GM21381 (cell line): ENCODE measurements at regions not wholly inside any gene's neighbourhood (a gene's known extent, or its start where the extent isn't known, plus 50 kb on each side); places are given as distances from the start of the nearest gene placed in this dataset.
"Not testable (repeated sequence)": the region's sequence is repeated elsewhere in the genome, so short reads cannot be mapped to it uniquely, and the experiment has no call there.

Experiments used
- ATAC-seq: cut with Tn5 transposase; IDR thresholded peaks from one replicate; pipeline ENCODE4 v1.9.1; 2021; ENCODE audit warnings: mild to moderate bottlenecking, moderate library complexity; ENCODE audit not compliant: unreplicated experiment

GRCh38 chr18:10138719-10139118 lies 224.9 kb downstream of the VAPA start:
- no peak for ATAC-seq

GRCh38 chr18:10139783-10140410 lies 226.1 kb downstream of the VAPA start:
- ATAC-seq, result no peak

- no peak for ATAC-seq
Measured at GRCh38 chr18:10140461-10141282, 226.9 kb downstream of the VAPA start.

- no peak for ATAC-seq
Measured at GRCh38 chr18:10141559-10141958, 227.7 kb downstream of the VAPA start.

- no peak for ATAC-seq
Measured at GRCh38 chr18:10142056-10142455, 228.2 kb downstream of the VAPA start.

- no peak for ATAC-seq
Measured at GRCh38 chr18:10142496-10143160, 228.8 kb downstream of the VAPA start.

GRCh38 chr18:10143596-10143995 lies 229.8 kb downstream of the VAPA start:
- ATAC-seq, result no peak

GRCh38 chr18:10145546-10145945 lies 231.7 kb downstream of the VAPA start:
- ATAC-seq, result no peak

GRCh38 chr18:10147226-10147625 lies 233.4 kb downstream of the VAPA start:
- ATAC-seq, result no peak

GRCh38 chr18:10147752-10148151 lies 233.9 kb downstream of the VAPA start:
- ATAC-seq, result no peak

- no peak for ATAC-seq
Measured at GRCh38 chr18:10148189-10148929, 234.5 kb downstream of the VAPA start.

- ATAC-seq, result no peak
Measured at GRCh38 chr18:10149768-10150556, 236.1 kb downstream of the VAPA start.

- not testable (repeated sequence) for ATAC-seq
Measured at GRCh38 chr18:10150576-10150975, 236.8 kb downstream of the VAPA start.

GRCh38 chr18:10152475-10152874 lies 238.7 kb downstream of the VAPA start:
- ATAC-seq, result no peak

- no peak for ATAC-seq
Measured at GRCh38 chr18:10153924-10154752, 240.3 kb downstream of the VAPA start.

GRCh38 chr18:10157706-10158105 lies 243.9 kb downstream of the VAPA start:
- no peak for ATAC-seq

- ATAC-seq, result no peak
Measured at GRCh38 chr18:10160251-10160650, 246.4 kb downstream of the VAPA start.

GRCh38 chr18:10161315-10161714 lies 247.5 kb downstream of the VAPA start:
- no peak for ATAC-seq

- no peak for ATAC-seq
Measured at GRCh38 chr18:10162340-10162739, 248.5 kb downstream of the VAPA start.
